ENCODE measurements at regions not wholly inside any gene's neighbourhood (a gene's known extent, or its start where the extent isn't known, plus 50 kb on each side); places are given as distances from the start of the nearest gene placed in this dataset.
A peak's percentile ranks its signal among the peaks of the same experiment; 100 is the strongest.

- peak; percentile 31 to 60 for DNase-seq
- intact Hi-C loops (cut with DNase I; ENCODE audit: low total_unique reads) = loop anchor here (10.0 kb wide), 2 partner anchors 240 to 440 kb away; no protein-coding TSS in a partner anchor
- Histone ChIP-seq H3K4me3 (no peak overlapping the region), H3K9me3 (no peaks in the 10 kb centered on the region), H3K27me3 (no peaks in the 10 kb centered on the region), H3K4me1 (peaks cover 9 to 31% (median 13%) of the 10 kb centered on the region in 4 donors), H3K36me3 (no peaks in the 10 kb centered on the region), H3K27ac (no peak overlapping the region)
- WGBS, 5 donors = 55 to 81% (median 66%) methylated on average over 8 to 9 of the region's 9 CpGs
- TF ChIP-seq EP300 (IDR thresholded peaks at IDR 0.05) = no peak
- no peak for TF ChIP-seq POLR2AphosphoS5 (IDR thresholded peaks at IDR 0.05)
- no peak for TF ChIP-seq POLR2A (IDR thresholded peaks at IDR 0.05)
- TF ChIP-seq CTCF (IDR thresholded peaks at IDR 0.05) = no peak
Observed at GRCh38 chr1:245045087-245045881, 109.5 kb upstream of the KIF26B start.

GRCh38 chr1:245043611-245043940 lies 111.2 kb upstream of the KIF26B start:
- Histone ChIP-seq H3K4me1 (peaks cover 9 to 31% (median 13%) of the 10 kb centered on the region in 4 donors), H3K36me3 (no peaks in the 10 kb centered on the region), H3K27me3 (no peaks in the 10 kb centered on the region), H3K4me3 (no peak overlapping the region), H3K27ac (no peak overlapping the region), H3K9me3 (no peaks in the 10 kb centered on the region)
- DNase-seq = no peak
- intact Hi-C loops (cut with DNase I; ENCODE audit: low total_unique reads) = loop anchor here (10.0 kb wide), 2 partner anchors 239 to 439 kb away; no protein-coding TSS in a partner anchor
- TF ChIP-seq POLR2AphosphoS5 (IDR thresholded peaks at IDR 0.05) (no peak), EP300 (IDR thresholded peaks at IDR 0.05) (no peak), CTCF (IDR thresholded peaks at IDR 0.05) (no peak), POLR2A (IDR thresholded peaks at IDR 0.05) (no peak)
- WGBS, 5 donors = 83 to 90% (median 86%) methylated on average over 6 of the region's 6 CpGs

- Histone ChIP-seq H3K9me3 (peaks cover 0 to 4% (median 0%) of the 10 kb centered on the region in 4 donors), H3K27ac (no peak overlapping the region), H3K36me3 (no peaks in the 10 kb centered on the region), H3K4me1 (peaks cover 9 to 30% (median 13%) of the 10 kb centered on the region in 4 donors), H3K4me3 (no peak overlapping the region), H3K27me3 (no peaks in the 10 kb centered on the region)
- 26 to 65% (median 44%) methylated on average over 9 of the region's 9 CpGs for WGBS, 5 donors
- no peak for DNase-seq
- TF ChIP-seq EP300 (IDR thresholded peaks at IDR 0.05) = no peak
- TF ChIP-seq CTCF (IDR thresholded peaks at IDR 0.05) = no peak
- no peak for TF ChIP-seq POLR2A (IDR thresholded peaks at IDR 0.05)
- no peak for TF ChIP-seq POLR2AphosphoS5 (IDR thresholded peaks at IDR 0.05)
- intact Hi-C loops (cut with DNase I; ENCODE audit: low total_unique reads) = loop anchor here (10.0 kb wide), 2 partner anchors 236 to 436 kb away; no protein-coding TSS in a partner anchor
Observed at GRCh38 chr1:245041058-245041698, 113.6 kb upstream of the KIF26B start.

GRCh38 chr1:245039196-245039595 lies 115.6 kb upstream of the KIF26B start:
- 76 to 83% (median 78%) methylated on average over 3 of the region's 3 CpGs for WGBS, 5 donors
- no peak for DNase-seq
- no peak for TF ChIP-seq CTCF (IDR thresholded peaks at IDR 0.05)
- no peak for TF ChIP-seq POLR2A (IDR thresholded peaks at IDR 0.05)
- H3K4me1 ChIP-seq = peaks cover 0 to 18% (median 8%) of the 10 kb centered on the region in 4 donors
- no peak overlapping the region for H3K4me3 ChIP-seq
- H3K27ac ChIP-seq = no peak overlapping the region
- peaks cover 0 to 4% (median 0%) of the 10 kb centered on the region in 4 donors for H3K9me3 ChIP-seq
- no peaks in the 10 kb centered on the region for H3K36me3 ChIP-seq
- H3K27me3 ChIP-seq = no peaks in the 10 kb centered on the region
- intact Hi-C loops (cut with DNase I; ENCODE audit: low total_unique reads) = no loop called here

Data from stomach (tissue), 8 donors.